Fibroblast of skin of scalp (primary cell): ENCODE measurements at regions not wholly inside any gene's neighbourhood (a gene's known extent, or its start where the extent isn't known, plus 50 kb on each side); places are given as distances from the start of the nearest gene placed in this dataset.
"Not testable (repeated sequence)": the region's sequence is repeated elsewhere in the genome, so short reads cannot be mapped to it uniquely, and the experiment has no call there.

Experiments
- DNase-seq: peaks from one replicate; pipeline ENCODE4 v3.0.0-alpha.2; 2013

GRCh38 chr6:105518993-105519392 is 116.1 kb upstream of the PREP start:
- DNase-seq = not testable (repeated sequence)

- DNase-seq = no peak
These were observed 112.2 kb upstream of the PREP start for GRCh38 chr6:105515054-105515453.

GRCh38 chr6:105514306-105514705 is 111.4 kb upstream of the PREP start:
- no peak for DNase-seq

- no peak for DNase-seq
These were observed 108.8 kb upstream of the PREP start for GRCh38 chr6:105511639-105512038.

- DNase-seq = no peak
These were observed 107.9 kb upstream of the PREP start for GRCh38 chr6:105510746-105511145.

- peak; percentile 27 for DNase-seq
These were observed 106.8 kb upstream of the PREP start for GRCh38 chr6:105509506-105510331.

- peak; percentile 40 for DNase-seq
These were observed 104.9 kb upstream of the PREP start for GRCh38 chr6:105507811-105508210.

- DNase-seq = no peak
These were observed 101.8 kb upstream of the PREP start for GRCh38 chr6:105504706-105505105.

GRCh38 chr6:105503641-105504040 is 100.8 kb upstream of the PREP start:
- no peak for DNase-seq

- DNase-seq = no peak
These were observed 99.0 kb upstream of the PREP start for GRCh38 chr6:105501826-105502344.

GRCh38 chr6:105501246-105501645 is 98.4 kb upstream of the PREP start:
- DNase-seq = no peak

- DNase-seq = no peak
These were observed 97.8 kb upstream of the PREP start for GRCh38 chr6:105500693-105501092.

GRCh38 chr6:105499931-105500330 is 97.0 kb upstream of the PREP start:
- no peak for DNase-seq

GRCh38 chr6:105499136-105499870 is 96.4 kb upstream of the PREP start:
- DNase-seq = no peak

- DNase-seq = no peak
These were observed 94.7 kb upstream of the PREP start for GRCh38 chr6:105497549-105497948.

- DNase-seq = no peak
These were observed 92.6 kb upstream of the PREP start for GRCh38 chr6:105495515-105495914.

GRCh38 chr6:105494688-105495087 is 91.8 kb upstream of the PREP start:
- DNase-seq = no peak

GRCh38 chr6:105493736-105494135 is 90.9 kb upstream of the PREP start:
- no peak for DNase-seq

- peak; percentile 34 for DNase-seq
These were observed 90.1 kb upstream of the PREP start for GRCh38 chr6:105492706-105493673.

GRCh38 chr6:105489216-105489530 is 86.3 kb upstream of the PREP start:
- DNase-seq = no peak

- DNase-seq = no peak
These were observed 85.8 kb upstream of the PREP start for GRCh38 chr6:105488516-105489215.
